HG02840 (cell line): ENCODE measurements at regions not wholly inside any gene's neighbourhood (a gene's known extent, or its start where the extent isn't known, plus 50 kb on each side); places are given as distances from the start of the nearest gene placed in this dataset.

Experiments used
- ATAC-seq: cut with Tn5 transposase; IDR thresholded peaks from one replicate; pipeline ENCODE4 v1.9.1; 2021; ENCODE audit warnings: mild to moderate bottlenecking, moderate library complexity, moderate number of reproducible peaks; ENCODE audit not compliant: unreplicated experiment, low FRiP score

- no peak for ATAC-seq
Observed at GRCh38 chr4:62923783-62924182, 1485.5 kb downstream of the TECRL start.

- no peak for ATAC-seq
Observed at GRCh38 chr4:62917649-62918048, 1491.6 kb downstream of the TECRL start.

GRCh38 chr4:62914758-62915157 is 1494.5 kb downstream of the TECRL start:
- no peak for ATAC-seq

DNA sequence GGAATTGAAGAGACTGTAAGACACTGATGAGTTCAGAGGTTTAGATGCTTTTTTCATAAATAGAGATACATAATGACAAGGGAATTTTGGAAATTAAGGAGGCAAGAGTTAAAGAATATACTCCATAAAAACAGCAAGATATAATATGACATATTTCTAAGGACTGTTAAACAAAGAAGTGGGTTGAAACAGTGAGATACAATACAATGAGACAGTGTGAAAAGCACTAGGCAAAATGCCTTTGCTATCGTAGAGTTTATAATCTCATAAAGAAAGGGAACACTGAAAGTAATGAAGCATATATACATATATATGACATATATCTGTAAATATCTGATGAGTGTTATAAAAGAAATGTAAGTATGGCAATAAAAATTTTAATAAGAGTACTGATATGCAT is 1496.2 kb downstream of the TECRL start:
- no peak for ATAC-seq

DNA sequence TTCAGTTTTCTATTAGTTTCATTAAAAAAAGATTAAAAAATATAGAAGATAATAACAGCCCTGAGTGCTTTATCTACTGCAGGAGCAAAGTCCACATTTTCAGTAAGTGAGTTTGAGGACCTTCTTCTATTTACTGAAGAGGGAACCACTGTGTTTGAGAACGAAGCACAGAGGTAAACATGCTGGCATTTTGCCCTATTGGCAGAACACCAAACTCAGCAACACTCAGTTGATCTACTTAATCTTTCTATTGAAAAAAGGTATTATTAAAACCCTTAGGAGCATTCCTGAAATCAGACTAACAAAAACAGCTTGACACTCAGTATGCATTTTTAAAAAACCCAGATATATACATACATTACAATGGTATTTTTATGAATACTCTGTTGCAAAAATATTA is 1496.7 kb downstream of the TECRL start:
- no peak for ATAC-seq

- ATAC-seq, result no peak
Observed at GRCh38 chr4:62909238-62909637, 1500.0 kb downstream of the TECRL start.

GRCh38 chr4:62901101-62901500 is 1508.1 kb downstream of the TECRL start:
- no peak for ATAC-seq

DNA sequence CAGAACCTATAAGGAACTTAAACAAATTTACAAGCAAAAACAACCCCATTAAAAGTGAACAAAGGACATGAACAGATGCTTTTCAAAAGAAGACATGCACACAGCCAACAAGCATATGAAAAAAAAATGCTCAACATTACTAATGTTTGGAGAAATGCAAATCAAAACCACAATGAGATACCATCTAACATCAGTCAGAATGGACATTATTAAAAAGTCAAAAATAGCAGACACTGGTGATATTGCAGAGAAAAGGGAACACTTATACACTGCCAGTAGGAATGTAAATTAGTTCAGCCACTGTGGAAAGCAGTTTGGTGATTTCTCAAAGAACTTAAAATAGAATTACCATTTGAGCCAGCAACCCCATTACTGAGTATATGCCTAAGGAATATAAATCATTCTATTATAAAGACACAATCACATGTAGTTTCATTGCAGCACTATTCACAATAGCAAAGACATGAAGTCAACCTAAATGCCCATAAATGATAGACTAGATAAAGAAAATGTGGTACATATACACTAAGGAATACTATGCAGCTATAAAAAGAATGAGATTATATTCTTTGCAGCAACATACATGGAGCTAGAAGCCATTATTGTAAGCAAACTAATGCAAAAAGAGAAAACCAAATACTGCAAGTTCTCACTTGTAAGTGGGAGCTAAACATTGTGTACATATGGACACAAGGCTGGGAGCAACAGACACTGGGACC is 1509.4 kb downstream of the TECRL start:
- no peak for ATAC-seq

DNA sequence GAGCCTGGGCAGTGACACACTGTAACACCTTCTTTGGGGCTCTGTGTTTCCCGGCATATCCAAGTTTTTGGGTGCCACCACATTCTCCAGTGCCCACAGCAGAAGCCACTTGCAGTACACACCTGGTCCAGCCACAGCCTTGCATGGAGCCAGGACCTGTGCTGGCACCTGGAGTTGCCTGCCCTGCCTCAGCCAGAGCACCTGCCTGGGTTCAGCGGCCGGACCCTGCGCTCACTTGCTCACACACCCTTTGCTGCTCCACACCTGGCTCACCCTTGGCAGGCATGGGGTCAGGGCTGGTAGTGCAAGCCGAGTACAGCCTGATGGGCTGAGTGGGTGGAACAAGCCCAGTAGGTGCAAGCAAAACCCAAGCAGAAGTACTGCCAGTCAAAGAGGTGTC is 1511.1 kb downstream of the TECRL start:
- no peak for ATAC-seq

DNA sequence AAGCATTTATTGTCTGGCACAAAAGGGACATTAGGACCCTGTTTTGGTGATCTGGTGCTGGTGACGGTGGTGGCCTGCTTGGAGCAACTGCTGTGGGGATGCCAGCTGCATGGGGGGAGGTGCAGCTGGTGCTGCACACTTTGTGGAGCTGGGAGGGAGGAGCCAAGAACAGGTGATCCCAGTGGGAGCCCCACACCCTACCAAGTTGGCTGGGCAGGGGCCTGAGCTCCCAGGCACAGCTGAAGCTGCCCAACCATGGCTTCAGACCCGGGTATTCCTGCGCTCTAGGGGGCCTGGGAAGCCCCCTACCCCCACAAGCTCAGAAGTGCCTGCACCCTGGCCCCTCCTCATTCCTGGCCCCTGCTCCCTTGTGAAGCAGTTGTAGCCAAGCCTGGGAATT is 1512.5 kb downstream of the TECRL start:
- ATAC-seq, result no peak

- no peak for ATAC-seq
Observed at GRCh38 chr4:62881901-62882300, 1527.3 kb downstream of the TECRL start.

DNA sequence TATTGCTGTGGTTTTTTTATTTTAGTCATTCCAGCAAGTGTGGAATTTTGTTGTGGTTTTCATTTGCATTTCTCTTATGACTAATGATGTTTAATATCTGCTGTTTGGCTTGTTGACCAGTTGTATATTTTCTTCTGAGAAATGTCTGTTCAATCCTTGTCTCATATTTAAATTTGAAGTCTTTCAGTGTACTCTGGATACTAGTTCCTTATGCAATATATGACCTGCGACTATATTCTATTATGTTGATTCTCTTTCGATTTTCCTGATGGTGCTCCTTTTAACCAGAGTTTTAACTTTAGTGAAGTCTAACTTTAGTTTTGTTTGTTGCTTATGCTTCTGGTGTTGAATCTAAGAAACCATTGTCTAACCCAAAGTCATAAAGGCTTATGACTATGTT is 1528.0 kb downstream of the TECRL start:
- no peak for ATAC-seq

DNA sequence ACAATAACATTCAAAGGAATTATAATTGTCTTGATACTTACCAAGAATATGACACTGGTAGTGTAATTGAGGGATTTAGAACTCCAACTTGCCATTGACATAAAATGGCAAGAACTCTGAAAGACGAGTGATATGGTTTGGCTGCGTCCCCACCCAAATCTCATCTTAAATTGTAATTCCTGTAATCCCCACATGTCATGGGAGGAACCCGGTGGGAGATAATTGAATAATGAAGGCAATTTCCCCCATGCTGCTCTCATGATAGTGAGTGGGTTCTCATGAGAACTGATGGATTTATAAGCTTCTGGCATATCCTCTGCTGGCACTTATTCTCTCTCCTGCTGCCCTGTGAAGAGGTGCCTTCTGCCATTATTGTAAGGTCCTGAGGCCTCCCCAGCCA is 1536.4 kb downstream of the TECRL start:
- ATAC-seq, result no peak

DNA sequence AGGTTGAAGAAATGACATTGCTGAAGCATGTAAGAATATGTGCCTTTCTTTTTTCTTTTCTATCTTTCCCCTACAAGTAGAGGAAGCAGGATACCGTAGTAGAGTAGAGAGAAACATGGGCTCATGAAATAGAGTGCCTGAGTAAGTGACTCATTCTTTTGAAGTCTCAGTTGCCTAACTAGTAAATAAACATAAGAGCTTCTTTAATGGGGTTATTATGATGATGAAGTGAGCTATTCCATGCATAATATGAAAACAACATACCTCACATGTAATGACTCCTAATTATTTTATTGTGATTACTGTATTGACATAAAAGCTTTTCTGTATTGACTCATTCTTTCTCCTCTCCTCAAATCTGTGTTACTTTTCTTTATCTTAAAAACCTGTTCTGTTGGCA is 1538.2 kb downstream of the TECRL start:
- ATAC-seq, result no peak

DNA sequence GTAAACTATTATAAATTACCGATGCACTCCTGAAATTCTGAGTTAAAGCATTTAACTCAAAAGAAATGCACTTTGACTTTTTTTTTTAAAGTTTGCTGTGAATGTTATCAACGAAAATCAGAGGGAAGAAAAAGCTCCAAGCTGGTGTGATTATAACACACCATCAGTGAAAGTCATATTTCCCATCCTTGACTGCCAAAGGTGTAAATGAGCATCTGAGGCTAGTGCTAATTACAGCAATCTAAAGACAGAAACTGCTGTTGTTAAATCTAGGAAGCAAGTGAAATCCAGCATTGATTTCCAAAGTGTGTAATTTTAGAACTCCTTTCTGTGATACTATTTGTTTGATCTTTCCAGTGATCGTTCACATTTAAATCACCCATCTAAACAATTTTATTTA is 1538.8 kb downstream of the TECRL start:
- no peak for ATAC-seq

DNA sequence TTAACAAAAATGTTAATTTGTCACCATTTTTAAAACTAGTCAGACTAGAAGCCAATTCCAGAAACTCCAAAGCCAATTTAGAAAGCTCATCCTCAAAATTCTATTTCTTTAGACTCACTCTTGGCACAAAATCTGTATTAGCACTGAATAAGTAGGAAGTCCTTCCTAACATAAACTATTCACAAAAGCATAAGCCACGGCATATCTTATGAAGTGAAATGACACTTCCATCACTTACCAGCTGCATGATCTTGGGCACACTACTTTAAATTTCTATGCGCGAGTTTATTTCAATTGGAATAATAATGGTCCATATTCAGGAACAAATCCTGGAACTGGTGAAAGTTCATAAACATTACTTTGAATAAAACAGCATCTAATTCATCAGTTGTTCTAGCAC is 1544.0 kb downstream of the TECRL start:
- no peak for ATAC-seq

DNA sequence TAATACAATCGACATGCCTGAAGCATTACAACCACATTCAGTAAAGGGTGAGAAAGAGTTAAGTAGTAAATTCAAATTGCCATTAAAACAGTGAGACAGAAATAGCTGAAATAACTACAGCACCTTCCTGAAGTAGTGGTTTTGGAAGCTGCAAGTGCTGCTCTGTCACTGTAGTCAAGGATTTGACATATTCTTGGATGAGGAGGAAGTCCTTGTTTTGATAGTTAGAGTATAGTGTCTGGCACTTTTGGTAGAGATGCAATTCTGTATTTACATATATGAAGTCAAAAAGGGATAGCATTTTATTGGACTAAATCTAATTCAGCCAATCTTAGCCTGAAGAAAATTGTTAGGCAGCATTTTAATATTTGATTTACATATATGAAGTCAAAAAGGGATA is 1559.6 kb downstream of the TECRL start:
- no peak for ATAC-seq

DNA sequence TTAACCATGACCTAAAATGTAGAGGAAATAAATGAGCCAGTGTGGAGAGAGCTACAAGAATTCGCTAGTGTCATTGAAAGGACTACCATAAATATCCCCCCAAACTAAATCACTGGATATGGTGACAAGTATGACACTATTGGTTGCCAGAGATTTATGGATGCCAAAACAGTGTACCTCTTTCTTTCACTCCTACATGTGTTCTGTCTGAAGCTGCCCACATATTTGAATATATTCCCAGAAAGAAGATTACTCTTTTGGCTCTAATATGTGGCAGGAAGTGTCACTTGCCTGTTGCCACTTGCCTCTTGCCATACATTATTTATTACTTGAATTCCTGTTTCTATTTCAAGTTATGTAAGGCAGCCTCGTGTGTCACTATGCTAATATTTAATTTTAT is 1573.6 kb downstream of the TECRL start:
- ATAC-seq, result no peak

- ATAC-seq, result no peak
Observed at GRCh38 chr4:62822306-62822705, 1586.9 kb downstream of the TECRL start.

GRCh38 chr4:62816566-62816965 is 1592.7 kb downstream of the TECRL start:
- ATAC-seq, result no peak

- ATAC-seq, result no peak
Observed at GRCh38 chr4:62814510-62815047, 1594.7 kb downstream of the TECRL start.

DNA sequence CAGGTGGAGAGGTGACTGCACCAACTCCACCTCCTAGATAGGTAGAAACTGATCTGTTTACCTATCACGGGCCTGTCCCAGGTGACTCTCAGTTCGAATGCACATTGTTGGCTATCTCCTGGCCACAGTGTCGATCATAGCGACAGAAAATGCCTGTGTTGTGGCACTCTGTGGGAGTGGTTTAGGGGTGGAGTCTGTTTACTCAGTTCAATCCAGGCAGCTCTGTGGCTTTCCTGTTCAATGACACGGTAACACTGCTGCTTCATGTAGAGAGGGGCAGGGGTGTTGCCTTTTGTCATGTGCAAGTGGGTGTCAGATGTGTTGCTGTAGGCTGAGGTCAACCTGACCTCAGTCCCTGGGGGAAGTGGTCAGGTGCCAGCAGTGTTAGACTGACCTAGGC is 1602.4 kb downstream of the TECRL start:
- no peak for ATAC-seq

DNA sequence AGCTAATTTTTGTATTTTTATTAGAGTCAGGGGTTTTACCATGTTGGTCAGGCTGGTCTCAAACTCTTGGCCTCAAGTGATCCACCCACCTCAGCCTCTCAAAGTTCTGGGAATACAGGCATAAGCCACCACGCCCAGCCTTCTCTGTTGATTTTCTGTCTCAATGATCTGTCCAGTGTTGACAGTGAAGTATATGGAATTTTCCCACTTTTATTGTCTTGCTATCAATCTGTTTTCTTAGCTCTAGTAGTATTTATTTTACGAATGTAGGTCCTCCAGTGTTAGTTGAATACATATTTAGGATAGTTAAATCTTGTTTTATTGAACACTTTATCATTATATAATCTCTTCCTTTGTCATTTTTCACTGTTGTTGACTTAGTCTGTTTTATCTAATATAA is 1603.9 kb downstream of the ADGRL3 start:
- ATAC-seq, result no peak
